ENCODE measurements at regions not wholly inside any gene's neighbourhood (a gene's known extent, or its start where the extent isn't known, plus 50 kb on each side); places are given as distances from the start of the nearest gene placed in this dataset.

DNA sequence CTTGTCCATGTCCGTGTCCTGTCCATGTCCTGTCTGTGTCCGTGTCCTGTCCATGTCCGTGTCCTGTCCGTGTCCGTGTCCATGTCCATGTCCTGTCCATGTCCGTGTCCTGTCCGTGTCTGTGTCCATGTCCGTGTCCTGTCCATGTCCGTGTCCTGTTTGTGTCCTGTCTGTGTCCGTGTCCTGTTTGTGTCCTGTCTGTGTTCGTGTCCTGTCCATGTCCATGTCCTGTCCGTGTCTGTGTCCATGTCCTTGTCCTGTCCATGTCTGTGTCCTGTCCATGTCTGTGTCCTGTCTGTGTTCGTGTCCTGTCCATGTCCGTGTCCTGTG lies 55.0 kb upstream of the BHLHE23 start:
- peaks cover 11% of the 10 kb centered on the region for H4K20me1 ChIP-seq (ENCODE audit: insufficient read depth, low read length)
- no peak overlapping the region for H2AFZ ChIP-seq (ENCODE audit: low read length)
- no peak for ATAC-seq
- H3K4me2 ChIP-seq (ENCODE audit: low read depth, low read length): no peak overlapping the region
- in situ Hi-C loops (cut with HindIII; ENCODE audit: extremely low pct_ligation_motif_present, low pct_unique_long_range_greater_than_20kb) (no loop called here), intact Hi-C loops (cut with micrococcal nuclease; ENCODE audit: unreplicated experiment) (no loop called here)
- H3K27me3 ChIP-seq (ENCODE audit: control insufficient read depth in 1 of 2, insufficient read depth in 2 of 2, low read length in 2 of 2): peaks cover 25 to 92% of the 10 kb centered on the region in 2 experiments
- peak; percentile 51 for FAIRE-seq
- H3K27ac ChIP-seq (ENCODE audit: extremely low read length, insufficient read depth, low read length): no peak overlapping the region
- TF ChIP-seq ZNF225 (CRISPR knock-in tag; IDR thresholded peaks at IDR 0.05): 0 out of 2 replicates have a peak, but pooled peaks have one; percentile 29
- TF ChIP-seq KLF13 (CRISPR knock-in tag; IDR thresholded peaks at IDR 0.05): 0 out of 2 replicates have a peak, but pooled peaks have one; percentile 31
- TF ChIP-seq MYC (CRISPR knock-in tag; IDR thresholded peaks at IDR 0.05; ENCODE audit: borderline replicate concordance): no peak
- no peak overlapping the region for H3K9ac ChIP-seq (ENCODE audit: insufficient read depth, low read depth, low read length)
- H3K9me3 ChIP-seq (ENCODE audit: low read length): no peaks in the 10 kb centered on the region
- H3K36me3 ChIP-seq (replicated peaks in 1 of 2; ENCODE audit: control insufficient read depth in 1 of 2, insufficient read depth in 2 of 2, low read length in 2 of 2): no peaks in the 10 kb centered on the region
- H3K79me2 ChIP-seq (ENCODE audit: insufficient read depth, low read length): no peaks in the 10 kb centered on the region
- peaks cover 11% of the 10 kb centered on the region for H3K4me1 ChIP-seq (ENCODE audit: insufficient read depth, low read length)
- CTCF ChIA-PET (ENCODE audit: low intra/inter-chr PET ratio, low total read pairs): no interaction called here
- no TSS peak for BruUV-seq (replicated peaks)
- 32% methylated on average over 14 of the region's 14 CpGs for WGBS (ENCODE audit: low lambda C conversion rate)
- POLR2A ChIA-PET: no interaction called here
- DNase-seq (ENCODE audit: low spot score): no peak
- no peak overlapping the region for H3K4me3 ChIP-seq (replicated peaks in 1 of 3; ENCODE audit: insufficient read depth in 1 of 3, low read depth in 2 of 3, low read length in 3 of 3)

DNA sequence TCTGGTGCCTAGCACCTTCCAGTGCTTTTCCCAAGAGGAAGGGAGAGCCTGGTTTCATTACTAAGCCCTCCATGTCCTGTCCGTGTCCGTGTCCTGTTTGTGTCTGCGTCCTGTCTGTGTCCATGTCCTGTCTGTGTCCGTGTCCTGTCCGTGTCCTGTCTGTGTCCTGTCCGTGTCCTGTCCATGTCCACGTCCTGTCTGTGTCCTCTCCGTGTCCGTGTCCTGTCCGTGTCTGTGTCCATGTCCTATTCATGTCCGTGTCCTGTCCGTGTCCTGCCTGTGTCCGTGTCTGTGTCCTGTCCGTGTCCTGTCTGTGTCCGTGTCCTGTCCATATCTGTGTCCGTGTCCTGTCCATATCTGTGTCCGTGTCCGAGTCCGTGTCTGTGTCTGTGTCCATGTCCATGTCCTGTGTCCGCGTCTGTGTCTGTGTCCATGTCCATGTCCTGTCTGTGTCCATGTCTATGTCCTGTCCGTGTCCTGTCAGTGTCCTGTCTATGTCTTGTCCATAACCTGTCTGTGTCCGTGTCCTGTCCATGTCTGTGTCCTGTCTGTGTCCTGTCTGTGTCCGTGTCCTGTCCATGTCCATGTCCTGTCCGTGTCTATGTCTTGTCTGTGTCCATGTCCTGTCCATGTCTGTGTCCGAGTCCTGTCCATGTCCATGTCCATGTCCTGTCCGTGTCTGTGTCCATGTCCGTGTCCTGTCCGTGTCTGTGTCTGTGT lies 54.4 kb upstream of the BHLHE23 start:
- Histone ChIP-seq H3K36me3 (replicated peaks in 1 of 2; ENCODE audit: control insufficient read depth in 1 of 2, insufficient read depth in 2 of 2, low read length in 2 of 2) (no peaks in the 10 kb centered on the region), H3K27ac (ENCODE audit: extremely low read length, insufficient read depth, low read length) (no peak overlapping the region), H3K4me3 (replicated peaks in 1 of 3; ENCODE audit: insufficient read depth in 1 of 3, low read depth in 2 of 3, low read length in 3 of 3) (no peak overlapping the region), H3K79me2 (ENCODE audit: insufficient read depth, low read length) (no peaks in the 10 kb centered on the region), H3K27me3 (ENCODE audit: control insufficient read depth in 1 of 2, insufficient read depth in 2 of 2, low read length in 2 of 2) (peaks cover 22 to 86% of the 10 kb centered on the region in 2 experiments; a peak in 4 of 5 replicates), H3K4me1 (ENCODE audit: insufficient read depth, low read length) (peaks cover 11% of the 10 kb centered on the region), H2AFZ (ENCODE audit: low read length) (no peak overlapping the region), H3K4me2 (ENCODE audit: low read depth, low read length) (no peak overlapping the region), H4K20me1 (ENCODE audit: insufficient read depth, low read length) (peaks cover 13% of the 10 kb centered on the region), H3K9me3 (ENCODE audit: low read length) (no peaks in the 10 kb centered on the region), H3K9ac (ENCODE audit: insufficient read depth, low read depth, low read length) (no peak overlapping the region)
- no peak for TF ChIP-seq MTF2 (CRISPR knock-in tag; IDR thresholded peaks at IDR 0.05; ENCODE audit: borderline replicate concordance)
- no peak for TF ChIP-seq AKAP8 (CRISPR knock-in tag; IDR thresholded peaks at IDR 0.05)
- 0 out of 2 replicates have a peak, but pooled peaks have one; percentile 47 for TF ChIP-seq ZNF280B (CRISPR knock-in tag; IDR thresholded peaks at IDR 0.05; ENCODE audit: borderline replicate concordance)
- TF ChIP-seq ATF1 (CRISPR knock-in tag; IDR thresholded peaks at IDR 0.05): no peak
- no peak for TF ChIP-seq RCOR2 (CRISPR knock-in tag; IDR thresholded peaks at IDR 0.05)
- no peak for TF ChIP-seq ZFP36L1 (CRISPR knock-in tag; IDR thresholded peaks at IDR 0.05)
- TF ChIP-seq HOXA7 (CRISPR knock-in tag; IDR thresholded peaks at IDR 0.05): 0 out of 2 replicates have a peak, but pooled peaks have one; percentile 37
- peak; percentile 51; the same call in 1 of the 2 replicates for TF ChIP-seq DZIP1 (CRISPR knock-in tag; IDR thresholded peaks at IDR 0.05)
- peak; percentile 30 for TF ChIP-seq SKI (IDR thresholded peaks at IDR 0.05; ENCODE audit: partially characterized antibody)
- ChIA-PET CTCF (ENCODE audit: low intra/inter-chr PET ratio, low total read pairs) (no interaction called here), POLR2A (no interaction called here)
- 46% methylated on average over 29 of the region's 29 CpGs for WGBS (ENCODE audit: low lambda C conversion rate)
- FAIRE-seq (peak; percentile 40), DNase-seq (ENCODE audit: low spot score) (no peak), ATAC-seq (no peak)
- BruUV-seq (replicated peaks): no TSS peak
- in situ Hi-C loops (cut with HindIII; ENCODE audit: extremely low pct_ligation_motif_present, low pct_unique_long_range_greater_than_20kb): no loop called here
- intact Hi-C loops (cut with micrococcal nuclease; ENCODE audit: unreplicated experiment): no loop called here

Measured in HepG2 (cell line).